ENCODE measurements at regions not wholly inside any gene's neighbourhood (a gene's known extent, or its start where the extent isn't known, plus 50 kb on each side); places are given as distances from the start of the nearest gene placed in this dataset.

GRCh38 chr9:129282272-129282671 is 104.2 kb upstream of the IER5L start:
- TF ChIP-seq POLR2A (IDR thresholded peaks at IDR 0.05; ENCODE audit: low read length) (no peak), GATA1 (IDR thresholded peaks at IDR 0.05; ENCODE audit: low read depth, low read length) (no peak)

All from erythroblast (primary cell).